ENCODE measurements at regions not wholly inside any gene's neighbourhood (a gene's known extent, or its start where the extent isn't known, plus 50 kb on each side); places are given as distances from the start of the nearest gene placed in this dataset.

DNA sequence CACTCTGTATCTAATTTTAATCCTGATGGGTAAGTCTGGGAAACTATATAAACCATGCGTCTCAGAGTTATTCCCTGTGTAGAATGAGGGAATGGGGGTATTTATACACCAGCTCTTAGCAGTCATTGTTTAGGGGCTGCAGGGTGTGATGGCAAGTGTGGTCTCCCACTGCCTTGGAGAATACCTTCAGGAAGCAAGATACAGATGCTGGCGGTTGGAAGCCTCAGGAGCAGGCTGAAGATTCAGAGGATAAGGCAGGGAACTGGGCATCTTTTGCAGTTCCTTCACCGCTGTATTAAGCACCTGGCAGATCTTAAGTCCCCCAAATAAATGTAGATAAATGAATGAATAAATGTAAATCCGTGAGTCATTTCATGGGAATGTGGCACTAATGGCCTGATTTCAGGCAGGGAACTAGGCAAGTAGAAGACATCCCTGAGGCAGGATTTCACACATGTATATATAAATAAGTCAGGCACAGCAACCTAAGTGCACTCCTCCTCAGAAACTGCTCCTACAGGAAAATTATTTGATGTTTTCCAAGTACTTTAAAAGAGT lies 209.2 kb upstream of the GADL1 start:
- Histone ChIP-seq H3K4me3 (replicated peaks in 1 of 3; ENCODE audit: insufficient read depth in 1 of 3, low read depth in 2 of 3, low read length in 3 of 3) (no peak overlapping the region), H3K36me3 (replicated peaks in 1 of 2; ENCODE audit: control insufficient read depth in 1 of 2, insufficient read depth in 2 of 2, low read length in 2 of 2) (no peaks in the 10 kb centered on the region), H3K9ac (ENCODE audit: insufficient read depth, low read depth, low read length) (no peak overlapping the region), H2AFZ (ENCODE audit: low read length) (no peak overlapping the region), H3K27me3 (ENCODE audit: control insufficient read depth in 1 of 2, insufficient read depth in 2 of 2, low read length in 2 of 2) (no peaks in the 10 kb centered on the region), H4K20me1 (ENCODE audit: insufficient read depth, low read length) (no peaks in the 10 kb centered on the region), H3K27ac (ENCODE audit: extremely low read length, insufficient read depth, low read length) (no peak overlapping the region), H3K4me2 (ENCODE audit: low read depth, low read length) (no peak overlapping the region), H3K9me3 (ENCODE audit: low read length) (no peaks in the 10 kb centered on the region), H3K79me2 (ENCODE audit: insufficient read depth, low read length) (no peaks in the 10 kb centered on the region), H3K4me1 (ENCODE audit: insufficient read depth, low read length) (no peaks in the 10 kb centered on the region)
- no peak for TF ChIP-seq ELF4 (CRISPR knock-in tag; IDR thresholded peaks at IDR 0.05; ENCODE audit: borderline replicate concordance)
- TF ChIP-seq KLF16 (CRISPR knock-in tag; IDR thresholded peaks at IDR 0.05): no peak
- no peak for TF ChIP-seq SNAI1 (CRISPR knock-in tag; IDR thresholded peaks at IDR 0.05; ENCODE audit: borderline replicate concordance)
- TF ChIP-seq BHLHE40 (IDR thresholded peaks at IDR 0.05; ENCODE audit: low read length): no peak
- TF ChIP-seq JARID2 (CRISPR knock-in tag; IDR thresholded peaks at IDR 0.05; ENCODE audit: insufficient replicate concordance): no peak
- TF ChIP-seq KMT2A (CRISPR knock-in tag; IDR thresholded peaks at IDR 0.05): no peak
- TF ChIP-seq ZNF34 (CRISPR knock-in tag; IDR thresholded peaks at IDR 0.05; ENCODE audit: borderline replicate concordance): no peak
- no peak for TF ChIP-seq NR3C1 (CRISPR knock-in tag; IDR thresholded peaks at IDR 0.05)
- TF ChIP-seq SKIL (CRISPR knock-in tag; IDR thresholded peaks at IDR 0.05; ENCODE audit: borderline replicate concordance): no peak
- TF ChIP-seq PAWR (CRISPR knock-in tag; IDR thresholded peaks at IDR 0.05; ENCODE audit: borderline replicate concordance): no peak
- no peak for TF ChIP-seq THYN1 (CRISPR knock-in tag; IDR thresholded peaks at IDR 0.05; ENCODE audit: borderline replicate concordance, low read depth)
- TF ChIP-seq ZNF317 (CRISPR knock-in tag; IDR thresholded peaks at IDR 0.05): no peak
- TF ChIP-seq PRMT3 (CRISPR knock-in tag; IDR thresholded peaks at IDR 0.05; ENCODE audit: borderline replicate concordance, low read depth): no peak
- no peak for TF ChIP-seq NAIF1 (CRISPR knock-in tag; IDR thresholded peaks at IDR 0.05; ENCODE audit: borderline replicate concordance)
- TF ChIP-seq EHMT2 (IDR thresholded peaks at IDR 0.05; ENCODE audit: borderline replicate concordance, low read depth, low read length): no peak
- no peak for TF ChIP-seq HOXD1 (CRISPR knock-in tag; IDR thresholded peaks at IDR 0.05)
- no peak for ATAC-seq
- POLR2A ChIA-PET: no interaction called here
- DNase-seq (ENCODE audit: low spot score): no peak
- WGBS (ENCODE audit: low lambda C conversion rate): 49% methylated on average over 4 of the region's 4 CpGs
- intact Hi-C loops (cut with micrococcal nuclease; ENCODE audit: unreplicated experiment) (no loop called here), in situ Hi-C loops (cut with HindIII; ENCODE audit: extremely low pct_ligation_motif_present, low pct_unique_long_range_greater_than_20kb) (no loop called here)
- CTCF ChIA-PET (ENCODE audit: low intra/inter-chr PET ratio, low total read pairs): no interaction called here
- FAIRE-seq: no peak
- no TSS peak for BruUV-seq (replicated peaks)

All from HepG2 (cell line).